ENCODE measurements at regions not wholly inside any gene's neighbourhood (a gene's known extent, or its start where the extent isn't known, plus 50 kb on each side); places are given as distances from the start of the nearest gene placed in this dataset.

- Histone ChIP-seq H3K36me3 (ENCODE audit: control insufficient read depth in 2 of 2, extremely low read depth in 1 of 2, insufficient read depth in 2 of 2, low read length in 2 of 2) (no peaks in the 10 kb centered on the region), H3K4me3 (ENCODE audit: control insufficient read depth in 2 of 3, extremely low read depth in 1 of 3, insufficient read depth in 2 of 3, low read depth in 1 of 3, low read length in 3 of 3) (no peak overlapping the region), H3K9me3 (ENCODE audit: control insufficient read depth, low read depth, low read length) (no peaks in the 10 kb centered on the region), H3K27me3 (ENCODE audit: control insufficient read depth, extremely low read depth, insufficient read depth, low read length) (no peaks in the 10 kb centered on the region), H3K9me1 (ENCODE audit: control insufficient read depth, extremely low read depth, insufficient read depth, low read length) (no peaks in the 10 kb centered on the region), H3K27ac (ENCODE audit: control insufficient read depth, insufficient read depth, low read length) (peak overlapping the region; percentile 91), H3K4me1 (ENCODE audit: control insufficient read depth, extremely low read depth, insufficient read depth, low read length) (peaks cover 58% of the 10 kb centered on the region), H3K79me2 (ENCODE audit: control insufficient read depth, insufficient read depth, low read length) (no peaks in the 10 kb centered on the region), H2AFZ (ENCODE audit: control insufficient read depth, low read length) (no peak overlapping the region), H3K4me2 (ENCODE audit: control insufficient read depth, extremely low read depth, insufficient read depth, low read depth, low read length) (no peak overlapping the region), H4K20me1 (ENCODE audit: control insufficient read depth, extremely low read depth, insufficient read depth, low read length) (no peaks in the 10 kb centered on the region), H3K9ac (ENCODE audit: control insufficient read depth, extremely low read depth, insufficient read depth, low read length) (peak overlapping the region; percentile 77)
- TF ChIP-seq EZH2 (IDR thresholded peaks at IDR 0.05; ENCODE audit: low read length) (no peak), CTCF (optimal IDR thresholded peaks at IDR 0.05 in 1 of 3, IDR thresholded peaks at IDR 0.05 in 1 of 3, conservative IDR thresholded peaks at IDR 0.05 in 1 of 3; ENCODE audit: extremely low read depth in 1 of 3, insufficient read depth in 2 of 3, low read length in 3 of 3) (no peak)
- dilution Hi-C loops (cut with MboI; ENCODE audit: extremely low pct_ligation_motif_present, low sequenced_read_pairs): no loop called here
- peak; percentile 88 for DNase-seq (ENCODE audit: low read depth, low spot score)
- peak; percentile 78 for FAIRE-seq
Observed at GRCh38 chr2:43082111-43082894, 144.1 kb downstream of the ZFP36L2 start.

- peak overlapping the region; percentile 91 for H3K27ac ChIP-seq (ENCODE audit: control insufficient read depth, insufficient read depth, low read length)
- H4K20me1 ChIP-seq (ENCODE audit: control insufficient read depth, extremely low read depth, insufficient read depth, low read length): no peaks in the 10 kb centered on the region
- H3K4me1 ChIP-seq (ENCODE audit: control insufficient read depth, extremely low read depth, insufficient read depth, low read length): peaks cover 56% of the 10 kb centered on the region
- no peaks in the 10 kb centered on the region for H3K9me3 ChIP-seq (ENCODE audit: control insufficient read depth, low read depth, low read length)
- no peaks in the 10 kb centered on the region for H3K79me2 ChIP-seq (ENCODE audit: control insufficient read depth, insufficient read depth, low read length)
- no peaks in the 10 kb centered on the region for H3K9me1 ChIP-seq (ENCODE audit: control insufficient read depth, extremely low read depth, insufficient read depth, low read length)
- FAIRE-seq (no peak), DNase-seq (ENCODE audit: low read depth, low spot score) (no peak)
- H2AFZ ChIP-seq (ENCODE audit: control insufficient read depth, low read length): no peak overlapping the region
- H3K9ac ChIP-seq (ENCODE audit: control insufficient read depth, extremely low read depth, insufficient read depth, low read length): no peak overlapping the region
- H3K4me2 ChIP-seq (ENCODE audit: control insufficient read depth, extremely low read depth, insufficient read depth, low read depth, low read length): no peak overlapping the region
- H3K27me3 ChIP-seq (ENCODE audit: control insufficient read depth, extremely low read depth, insufficient read depth, low read length): no peaks in the 10 kb centered on the region
- no peaks in the 10 kb centered on the region for H3K36me3 ChIP-seq (ENCODE audit: control insufficient read depth in 2 of 2, extremely low read depth in 1 of 2, insufficient read depth in 2 of 2, low read length in 2 of 2)
- no peak overlapping the region for H3K4me3 ChIP-seq (ENCODE audit: control insufficient read depth in 2 of 3, extremely low read depth in 1 of 3, insufficient read depth in 2 of 3, low read depth in 1 of 3, low read length in 3 of 3)
- dilution Hi-C loops (cut with MboI; ENCODE audit: extremely low pct_ligation_motif_present, low sequenced_read_pairs): no loop called here
- TF ChIP-seq EZH2 (IDR thresholded peaks at IDR 0.05; ENCODE audit: low read length) (no peak), CTCF (optimal IDR thresholded peaks at IDR 0.05 in 1 of 3, IDR thresholded peaks at IDR 0.05 in 1 of 3, conservative IDR thresholded peaks at IDR 0.05 in 1 of 3; ENCODE audit: extremely low read depth in 1 of 3, insufficient read depth in 2 of 3, low read length in 3 of 3) (no peak)
Observed at GRCh38 chr2:43081131-43081765, 145.2 kb downstream of the ZFP36L2 start.

Measured in keratinocyte (primary cell).